ENCODE measurements at regions not wholly inside any gene's neighbourhood (a gene's known extent, or its start where the extent isn't known, plus 50 kb on each side); places are given as distances from the start of the nearest gene placed in this dataset.

GRCh38 chr1:56149761-56150160, 429.6 kb downstream of the PLPP3 start:
- no peak for TF ChIP-seq CTCF (IDR thresholded peaks at IDR 0.05; ENCODE audit: insufficient read depth, low read length)
- H3K4me3 ChIP-seq (ENCODE audit: low read depth, low read length): no peak overlapping the region
- no peak for DNase-seq (ENCODE audit: low read depth)

DNA sequence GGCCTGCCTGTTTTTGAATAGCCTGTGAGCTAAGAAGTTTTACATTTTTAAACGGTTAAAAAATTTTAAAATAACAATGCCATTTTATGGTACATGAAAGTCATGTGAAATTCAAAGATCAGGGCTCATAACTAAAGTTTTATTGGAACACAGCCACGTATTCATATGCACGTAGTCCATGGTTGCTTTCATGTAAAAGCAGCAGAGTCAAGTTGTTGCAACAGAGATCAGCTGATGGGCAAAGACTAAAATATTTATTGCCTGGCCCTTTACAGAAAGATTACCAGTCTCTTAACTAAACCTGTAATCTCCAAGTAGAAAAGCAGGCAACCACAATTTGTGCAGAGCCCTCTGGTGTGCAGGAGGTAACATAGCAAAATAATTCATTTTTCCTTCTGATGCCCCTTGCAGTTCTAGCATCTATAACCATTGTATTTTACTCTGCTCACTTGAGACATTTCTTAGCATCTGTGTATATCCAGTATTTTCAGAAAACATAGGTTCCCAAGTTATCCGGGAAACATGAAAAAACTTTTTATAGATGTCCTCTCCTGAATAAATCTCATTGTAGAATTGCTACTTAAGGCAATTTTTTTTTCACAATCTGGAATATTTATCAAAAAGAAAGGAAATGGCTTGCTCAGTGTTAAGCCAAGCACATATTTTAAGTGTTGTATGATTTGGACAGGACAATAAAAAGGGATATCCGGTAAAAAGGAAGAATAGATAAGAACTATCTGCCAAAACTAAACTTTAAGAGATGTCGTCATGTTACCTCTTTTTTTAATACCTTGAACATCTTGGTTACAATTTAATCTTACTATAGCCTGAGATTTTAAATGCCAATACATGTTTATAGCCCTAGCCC, 430.8 kb downstream of the PLPP3 start:
- no peak for TF ChIP-seq CTCF (IDR thresholded peaks at IDR 0.05; ENCODE audit: insufficient read depth, low read length)
- no peak overlapping the region for H3K4me3 ChIP-seq (ENCODE audit: low read depth, low read length)

DNA sequence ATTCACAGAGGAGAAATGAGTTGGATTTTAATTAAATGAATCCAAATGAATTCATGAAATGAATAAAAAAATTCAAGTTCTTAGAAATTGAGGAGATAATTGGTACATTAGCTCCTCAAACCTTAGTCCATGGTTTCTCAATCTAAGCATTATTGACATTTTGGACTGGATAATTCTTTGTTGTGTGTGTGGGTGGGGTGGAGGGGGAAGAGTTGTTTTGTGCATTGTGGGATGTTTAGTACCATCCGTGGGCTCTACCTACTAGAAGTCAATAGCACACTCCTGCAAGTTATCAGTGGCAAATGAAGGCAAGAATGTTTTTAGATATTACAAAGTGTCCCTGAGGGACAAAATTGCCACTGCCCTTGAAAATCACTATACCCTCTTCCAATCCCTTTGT, 431.9 kb downstream of the PLPP3 start:
- DNase-seq (ENCODE audit: low read depth): no peak
- TF ChIP-seq CTCF (IDR thresholded peaks at IDR 0.05; ENCODE audit: insufficient read depth, low read length): no peak
- H3K4me3 ChIP-seq (ENCODE audit: low read depth, low read length): no peak overlapping the region

More for the DNA sequence above, 430.8 kb downstream of the PLPP3 start:
- DNase-seq (ENCODE audit: low read depth): peak; percentile 19

- H3K4me3 ChIP-seq (ENCODE audit: low read depth, low read length): no peak overlapping the region
- no peak for TF ChIP-seq CTCF (IDR thresholded peaks at IDR 0.05; ENCODE audit: insufficient read depth, low read length)
Observed at GRCh38 chr1:56147034-56147433, 432.3 kb downstream of the PLPP3 start.

DNA sequence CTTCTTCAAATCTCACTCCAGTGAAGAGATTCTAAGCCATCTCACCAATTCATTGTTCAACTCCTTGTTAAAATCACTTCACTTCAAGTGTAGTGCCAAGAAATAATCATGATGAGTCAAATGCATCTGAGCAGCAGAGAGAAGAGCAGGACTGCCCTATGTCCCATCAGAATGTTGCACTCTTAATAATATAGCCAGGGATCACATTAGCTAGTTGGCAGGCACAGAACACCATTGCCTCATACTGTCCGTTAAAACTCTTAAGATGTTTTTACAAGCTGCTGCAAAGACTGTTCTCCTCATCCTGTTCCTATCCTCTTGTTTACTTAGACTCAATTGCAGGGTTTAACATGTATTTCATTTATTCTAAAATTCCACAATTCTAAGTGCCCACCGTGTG, 432.9 kb downstream of the PLPP3 start:
- no peak overlapping the region for H3K4me3 ChIP-seq (ENCODE audit: low read depth, low read length)
- DNase-seq (ENCODE audit: low read depth): peak; percentile 88
- TF ChIP-seq CTCF (IDR thresholded peaks at IDR 0.05; ENCODE audit: insufficient read depth, low read length): no peak

More at GRCh38 chr1:56147034-56147433, 432.3 kb downstream of the PLPP3 start:
- no peak for DNase-seq (ENCODE audit: low read depth)

- H3K4me3 ChIP-seq (ENCODE audit: low read depth, low read length): no peak overlapping the region
- no peak for DNase-seq (ENCODE audit: low read depth)
- TF ChIP-seq CTCF (IDR thresholded peaks at IDR 0.05; ENCODE audit: insufficient read depth, low read length): no peak
Observed at GRCh38 chr1:56145581-56145980, 433.8 kb downstream of the PLPP3 start.
